D341Med (cell line): ENCODE measurements at regions not wholly inside any gene's neighbourhood (a gene's known extent, or its start where the extent isn't known, plus 50 kb on each side); places are given as distances from the start of the nearest gene placed in this dataset.
"Not testable (repeated sequence)": the region's sequence is repeated elsewhere in the genome, so short reads cannot be mapped to it uniquely, and the experiment has no call there.

Source experiments
- DNase-seq: peaks from one replicate; pipeline ENCODE4 v3.0.0; 2012; ENCODE audit warnings: low spot score

GRCh38 chr20:60760256-60761000, 491.6 kb upstream of the CDH4 start:
- no peak for DNase-seq

- no peak for DNase-seq
These were observed 491.0 kb upstream of the CDH4 start for GRCh38 chr20:60761056-60761455.

- DNase-seq: no peak
These were observed 489.7 kb upstream of the CDH4 start for GRCh38 chr20:60762386-60762785.

GRCh38 chr20:60764328-60764727, 487.7 kb upstream of the CDH4 start:
- DNase-seq: no peak

GRCh38 chr20:60764771-60765170, 487.3 kb upstream of the CDH4 start:
- DNase-seq: no peak

GRCh38 chr20:60765821-60766403, 486.1 kb upstream of the CDH4 start:
- no peak for DNase-seq

GRCh38 chr20:60768216-60768615, 483.8 kb upstream of the CDH4 start:
- DNase-seq: no peak

- no peak for DNase-seq
These were observed 471.6 kb upstream of the CDH4 start for GRCh38 chr20:60780388-60781025.

- DNase-seq: no peak
These were observed 469.0 kb upstream of the CDH4 start for GRCh38 chr20:60782959-60783625.

GRCh38 chr20:60785301-60785700, 466.8 kb upstream of the CDH4 start:
- DNase-seq: no peak

- no peak for DNase-seq
These were observed 466.3 kb upstream of the CDH4 start for GRCh38 chr20:60785785-60786184.

- DNase-seq: no peak
These were observed 465.3 kb upstream of the CDH4 start for GRCh38 chr20:60786686-60787217.

GRCh38 chr20:60787276-60787675, 464.8 kb upstream of the CDH4 start:
- no peak for DNase-seq

GRCh38 chr20:60788070-60788469, 464.0 kb upstream of the CDH4 start:
- no peak for DNase-seq

- DNase-seq: no peak
These were observed 462.7 kb upstream of the CDH4 start for GRCh38 chr20:60789399-60789798.

- not testable (repeated sequence) for DNase-seq
These were observed 461.7 kb upstream of the CDH4 start for GRCh38 chr20:60790339-60790738.

GRCh38 chr20:60791823-60792222, 460.2 kb upstream of the CDH4 start:
- DNase-seq: no peak

GRCh38 chr20:60792941-60793340, 459.1 kb upstream of the CDH4 start:
- no peak for DNase-seq

GRCh38 chr20:60794674-60795073, 457.4 kb upstream of the CDH4 start:
- DNase-seq: no peak

GRCh38 chr20:60795651-60796050, 456.4 kb upstream of the CDH4 start:
- DNase-seq: no peak

GRCh38 chr20:60800185-60800584, 451.9 kb upstream of the CDH4 start:
- no peak for DNase-seq

- no peak for DNase-seq
These were observed 449.4 kb upstream of the CDH4 start for GRCh38 chr20:60802676-60803075.
